SK-N-MC (cell line): ENCODE measurements at regions not wholly inside any gene's neighbourhood (a gene's known extent, or its start where the extent isn't known, plus 50 kb on each side); places are given as distances from the start of the nearest gene placed in this dataset.
A peak's percentile ranks its signal among the peaks of the same experiment; 100 is the strongest.

Experiments used
- DNase-seq: peaks from one replicate; pipeline ENCODE4 v3.0.0-alpha.2; 2011; ENCODE audit warnings: low read depth, low spot score
- H3K27ac ChIP-seq: fragments of 200-600 bp; sonication (generic); 2 replicates; pipeline ENCODE4 v1.5.1; 2016; ENCODE audit warnings: mixed run types
- H3K36me3 ChIP-seq: fragments of 200-600 bp; sonication (generic); 2 replicates; pipeline ENCODE4 v1.6.1; 2017; ENCODE audit warnings: antibody characterized with exemption, low read length, mixed read lengths; ENCODE audit not compliant: insufficient read depth
- H3K4me3 ChIP-seq: fragments of 200-600 bp; sonication (generic); 2 replicates; pipeline ENCODE4 v1.5.1; 2016
- H3K9ac ChIP-seq: fragments of 200-600 bp; sonication (generic); 2 replicates; pipeline ENCODE4 v1.8.0; 2017; ENCODE audit warnings: mixed run types, mixed read lengths; ENCODE audit not compliant: insufficient read length
- H3K9me3 ChIP-seq: fragments of 200-600 bp; sonication (generic); 2 replicates; pipeline ENCODE4 v1.6.1; 2017; ENCODE audit warnings: low read depth, mild to moderate bottlenecking, antibody characterized with exemption, low read length, moderate library complexity, mixed read lengths
- EZH2 ChIP-seq: fragments of 200-600 bp; sonication (generic); IDR thresholded peaks from one replicate; pipeline ENCODE4 v1.6.1; 2017; ENCODE audit warnings: antibody characterized with exemption
- FOXP2 ChIP-seq: optimal IDR thresholded peaks from 2 replicates; pipeline ENCODE3; 2011; ENCODE audit warnings: mild to moderate bottlenecking, moderate library complexity; ENCODE audit not compliant: insufficient read depth; ENCODE audit errors: extremely low read length, control extremely low read depth
- POLR2AphosphoS5 ChIP-seq: IDR thresholded peaks from 2 replicates; pipeline ENCODE4 v1.6.1; 2012; ENCODE audit warnings: mild to moderate bottlenecking, low read depth, low read length, borderline replicate concordance

GRCh38 chr2:118309257-118309945 is 221.1 kb downstream of the INSIG2 start:
- peak overlapping the region; percentile 86 for H3K9ac ChIP-seq
- H3K4me3 ChIP-seq, result peak overlapping the region; percentile 84

DNA sequence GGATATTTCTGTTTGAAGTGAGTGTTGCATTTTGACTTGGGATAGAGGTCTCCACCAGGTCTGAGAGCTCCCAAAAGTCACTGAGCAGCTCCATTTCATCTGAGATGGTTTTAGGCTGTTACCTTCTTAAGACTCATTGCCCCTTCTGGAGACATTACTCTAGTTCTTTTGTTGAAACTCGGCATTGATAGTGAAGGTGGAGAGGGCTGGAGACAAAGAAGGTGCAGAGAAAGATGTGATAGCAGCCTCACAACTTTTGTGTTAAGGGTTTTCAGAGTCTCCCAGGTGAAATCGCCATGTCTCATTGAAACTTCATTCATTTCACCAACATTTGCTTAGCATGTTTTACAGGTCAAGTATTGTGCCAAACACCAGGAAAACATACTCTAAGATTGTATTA is 219.6 kb downstream of the INSIG2 start:
- no peak for TF ChIP-seq POLR2AphosphoS5
- no peak for TF ChIP-seq EZH2
- no peak for TF ChIP-seq FOXP2

More at GRCh38 chr2:118309257-118309945, 221.1 kb downstream of the INSIG2 start:
- TF ChIP-seq EZH2 (no peak), FOXP2 (no peak), POLR2AphosphoS5 (no peak)
- Histone ChIP-seq H3K9me3 (no peaks in the 10 kb centered on the region), H3K36me3 (no peaks in the 10 kb centered on the region), H3K27ac (peak overlapping the region; percentile 96)
- no peak for DNase-seq

DNA sequence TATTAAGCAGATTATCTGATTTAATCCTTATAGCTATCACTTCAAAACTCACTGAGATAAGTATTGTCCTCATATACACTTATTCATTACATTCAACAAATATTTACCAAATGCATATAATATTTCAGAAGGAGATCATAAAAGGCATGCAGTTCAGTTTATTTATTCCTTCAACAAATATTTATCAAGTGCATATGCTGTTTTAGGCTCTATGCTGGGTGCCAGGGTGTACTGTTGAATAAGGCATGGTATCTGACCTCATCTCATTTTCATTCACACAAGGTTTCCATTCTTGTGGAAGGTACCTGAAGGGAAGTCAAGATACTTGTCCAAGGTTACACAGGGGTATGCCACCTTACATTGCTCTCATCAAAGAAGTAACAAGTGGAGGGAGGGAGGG is 213.0 kb downstream of the INSIG2 start:
- H3K4me3 ChIP-seq, result no peak overlapping the region
- no peak overlapping the region for H3K27ac ChIP-seq
- H3K9me3 ChIP-seq, result no peaks in the 10 kb centered on the region
- H3K36me3 ChIP-seq, result no peaks in the 10 kb centered on the region
- no peak for TF ChIP-seq EZH2
- no peak for TF ChIP-seq FOXP2
- TF ChIP-seq POLR2AphosphoS5, result no peak
- DNase-seq, result no peak
- no peak overlapping the region for H3K9ac ChIP-seq

More for the DNA sequence above, 219.6 kb downstream of the INSIG2 start:
- H3K9ac ChIP-seq, result no peak overlapping the region
- no peaks in the 10 kb centered on the region for H3K36me3 ChIP-seq
- DNase-seq, result no peak
- no peak overlapping the region for H3K4me3 ChIP-seq
- no peaks in the 10 kb centered on the region for H3K9me3 ChIP-seq
- no peak overlapping the region for H3K27ac ChIP-seq

- H3K9ac ChIP-seq, result no peak overlapping the region
These were observed 212.6 kb downstream of the INSIG2 start for GRCh38 chr2:118300832-118301231.

GRCh38 chr2:118296663-118297062 is 208.4 kb downstream of the INSIG2 start:
- H3K27ac ChIP-seq, result no peak overlapping the region
- H3K9ac ChIP-seq, result no peak overlapping the region
- no peaks in the 10 kb centered on the region for H3K9me3 ChIP-seq
- no peaks in the 10 kb centered on the region for H3K36me3 ChIP-seq
- DNase-seq, result no peak
- TF ChIP-seq FOXP2 (no peak), EZH2 (no peak), POLR2AphosphoS5 (no peak)
- no peak overlapping the region for H3K4me3 ChIP-seq

More at GRCh38 chr2:118300832-118301231, 212.6 kb downstream of the INSIG2 start:
- Histone ChIP-seq H3K4me3 (no peak overlapping the region), H3K9me3 (no peaks in the 10 kb centered on the region), H3K36me3 (no peaks in the 10 kb centered on the region), H3K27ac (no peak overlapping the region)
- no peak for DNase-seq
- TF ChIP-seq EZH2, result no peak
- no peak for TF ChIP-seq POLR2AphosphoS5
- no peak for TF ChIP-seq FOXP2

DNA sequence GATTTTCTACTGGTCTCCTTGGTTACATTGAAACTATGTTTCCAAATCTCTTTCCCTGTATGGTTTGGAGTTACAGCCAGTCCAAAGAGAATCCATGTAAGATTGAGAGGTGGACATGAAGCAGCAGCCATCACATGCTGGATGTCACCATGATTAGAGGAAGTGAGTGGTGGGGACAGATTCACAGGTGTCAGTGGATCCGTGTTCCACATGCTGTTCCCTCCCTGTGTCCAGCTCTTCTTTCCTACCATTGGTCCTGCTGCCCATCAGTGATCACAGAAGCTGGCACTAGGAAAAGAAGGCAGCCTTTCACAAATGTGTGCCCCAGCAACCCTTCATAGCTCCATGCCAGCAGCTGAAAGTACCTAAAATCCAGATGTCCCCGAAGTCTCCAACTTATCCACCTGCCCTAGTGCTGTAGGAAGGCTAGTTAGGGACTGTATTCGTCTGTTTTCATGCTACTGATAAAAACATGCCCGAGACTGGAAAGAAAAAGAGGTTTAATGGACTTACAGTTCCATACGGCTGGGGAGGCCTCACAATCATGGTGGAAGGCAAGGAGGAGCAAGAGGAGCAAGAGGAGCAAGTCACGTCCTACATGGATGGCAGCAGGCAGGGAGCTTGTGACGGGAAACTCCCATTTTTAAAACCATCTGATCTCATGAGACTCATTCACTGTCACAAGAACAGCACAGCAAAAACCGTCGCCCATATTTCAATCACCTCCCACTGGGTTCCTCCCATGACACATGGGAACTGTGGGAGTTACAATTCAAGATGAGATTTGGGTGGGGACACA is 207.5 kb downstream of the INSIG2 start:
- no peak overlapping the region for H3K9ac ChIP-seq
- H3K4me3 ChIP-seq, result no peak overlapping the region
- no peak for TF ChIP-seq EZH2
- no peak for TF ChIP-seq FOXP2
- no peak for TF ChIP-seq POLR2AphosphoS5
- H3K9me3 ChIP-seq, result no peaks in the 10 kb centered on the region
- DNase-seq, result no peak
- no peaks in the 10 kb centered on the region for H3K36me3 ChIP-seq
- H3K27ac ChIP-seq, result no peak overlapping the region

DNA sequence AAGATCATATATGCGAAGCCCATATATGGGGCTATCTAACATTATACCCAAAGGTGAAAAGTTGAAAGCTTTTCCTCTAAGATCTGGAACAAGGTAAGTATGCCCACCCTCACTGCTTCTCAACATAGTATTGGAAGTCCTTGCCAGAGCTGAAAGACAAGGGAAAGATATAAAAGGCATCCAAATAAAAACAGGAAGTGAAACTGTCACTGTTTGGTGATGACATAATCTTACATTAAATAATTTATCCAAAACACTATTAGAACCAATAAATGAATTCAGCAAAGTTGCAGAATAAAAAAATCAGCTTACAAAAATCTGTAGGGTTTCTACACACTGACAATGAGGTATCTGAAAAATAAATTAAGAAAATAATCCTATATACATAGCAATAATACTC is 205.8 kb downstream of the INSIG2 start:
- TF ChIP-seq FOXP2 (no peak), POLR2AphosphoS5 (no peak), EZH2 (no peak)
- H3K9me3 ChIP-seq, result no peaks in the 10 kb centered on the region
- no peak for DNase-seq
- H3K36me3 ChIP-seq, result no peaks in the 10 kb centered on the region
- no peak overlapping the region for H3K9ac ChIP-seq
- H3K27ac ChIP-seq, result no peak overlapping the region
- no peak overlapping the region for H3K4me3 ChIP-seq

- Histone ChIP-seq H3K9ac (no peak overlapping the region), H3K9me3 (no peaks in the 10 kb centered on the region), H3K36me3 (no peaks in the 10 kb centered on the region), H3K27ac (no peak overlapping the region), H3K4me3 (no peak overlapping the region)
- TF ChIP-seq POLR2AphosphoS5 (no peak), EZH2 (no peak), FOXP2 (no peak)
- DNase-seq, result no peak
These were observed 204.7 kb downstream of the INSIG2 start for GRCh38 chr2:118292991-118293390.
